ENCODE measurements at regions not wholly inside any gene's neighbourhood (a gene's known extent, or its start where the extent isn't known, plus 50 kb on each side); places are given as distances from the start of the nearest gene placed in this dataset.

GRCh38 chr9:1173993-1174392 lies 123.8 kb downstream of the DMRT2 start:
- Histone ChIP-seq H3K27ac (ENCODE audit: low read depth in 1 of 2, low read length in 2 of 2) (no peak overlapping the region), H3K27me3 (ENCODE audit: control insufficient read depth in 2 of 2, insufficient read depth in 2 of 2, low read length in 2 of 2) (no peaks in the 10 kb centered on the region), H3K4me1 (ENCODE audit: control insufficient read depth in 1 of 2, insufficient read depth in 2 of 2, low read length in 2 of 2) (no peaks in the 10 kb centered on the region), H3K4me2 (replicated peaks; ENCODE audit: extremely low read depth, low read length, poor library complexity, severe bottlenecking) (no peak overlapping the region), H3K9me3 (replicated peaks in 1 of 2; ENCODE audit: control insufficient read depth in 1 of 2, insufficient read depth in 1 of 2, low read length in 2 of 2) (no peaks in the 10 kb centered on the region), H3K79me2 (ENCODE audit: insufficient read depth, low read length) (no peaks in the 10 kb centered on the region), H2AFZ (ENCODE audit: insufficient read depth, low read depth, low read length, poor library complexity, severe bottlenecking) (no peak overlapping the region), H3K9ac (ENCODE audit: insufficient read depth, low read length, poor library complexity, severe bottlenecking) (no peak overlapping the region), H3K36me3 (replicated peaks in 1 of 2; ENCODE audit: control insufficient read depth in 1 of 2, insufficient read depth in 2 of 2, low read length in 2 of 2) (no peaks in the 10 kb centered on the region), H4K20me1 (ENCODE audit: insufficient read depth, low read length) (no peaks in the 10 kb centered on the region), H3K4me3 (replicated peaks in 1 of 3; ENCODE audit: low read depth in 2 of 3, low read length in 3 of 3) (no peak overlapping the region)
- Mint-ChIP-seq H3K9me3 (peaks cover 0 to 3% (median 1%) of the 10 kb centered on the region in 7 donors), H3K27ac (no peak overlapping the region), H3K36me3 (no peaks in the 10 kb centered on the region), H3K4me3 (no peak overlapping the region), H3K4me1 (no peaks in the 10 kb centered on the region), H3K27me3 (ENCODE audit: low read depth in 3 of 3) (peaks cover 0 to 2% (median 0%) of the 10 kb centered on the region in 3 donors)
- DNase-seq: no peak
- no CpG with 5 or more reads among the region's 6 CpGs for WGBS (ENCODE audit: insufficient coverage)
- no peak for TF ChIP-seq CTCF (IDR thresholded peaks at IDR 0.05)
- intact Hi-C loops (cut with micrococcal nuclease): no loop called here

- H3K79me2 ChIP-seq (ENCODE audit: insufficient read depth, low read length): no peaks in the 10 kb centered on the region
- DNase-seq: no peak
- peaks cover 0 to 2% (median 0%) of the 10 kb centered on the region in 3 donors for H3K27me3 Mint-ChIP-seq (ENCODE audit: low read depth in 3 of 3)
- WGBS (ENCODE audit: insufficient coverage): 33% methylated on average over 1 of the region's 2 CpGs
- H3K4me1 Mint-ChIP-seq: no peaks in the 10 kb centered on the region
- intact Hi-C loops (cut with micrococcal nuclease): no loop called here
- peaks cover 0 to 7% (median 3%) of the 10 kb centered on the region in 7 donors for H3K9me3 Mint-ChIP-seq
- no peak overlapping the region for H3K4me3 Mint-ChIP-seq
- H3K9me3 ChIP-seq (replicated peaks in 1 of 2; ENCODE audit: control insufficient read depth in 1 of 2, insufficient read depth in 1 of 2, low read length in 2 of 2): no peaks in the 10 kb centered on the region
- no peaks in the 10 kb centered on the region for H3K36me3 Mint-ChIP-seq
- no peaks in the 10 kb centered on the region for H3K27me3 ChIP-seq (ENCODE audit: control insufficient read depth in 2 of 2, insufficient read depth in 2 of 2, low read length in 2 of 2)
- no peak overlapping the region for H2AFZ ChIP-seq (ENCODE audit: insufficient read depth, low read depth, low read length, poor library complexity, severe bottlenecking)
- no peaks in the 10 kb centered on the region for H3K4me1 ChIP-seq (ENCODE audit: control insufficient read depth in 1 of 2, insufficient read depth in 2 of 2, low read length in 2 of 2)
- TF ChIP-seq CTCF (IDR thresholded peaks at IDR 0.05): no peak
- H3K4me3 ChIP-seq (replicated peaks in 1 of 3; ENCODE audit: low read depth in 2 of 3, low read length in 3 of 3): no peak overlapping the region
- no peak overlapping the region for H3K4me2 ChIP-seq (replicated peaks; ENCODE audit: extremely low read depth, low read length, poor library complexity, severe bottlenecking)
- H3K27ac ChIP-seq (ENCODE audit: low read depth in 1 of 2, low read length in 2 of 2): no peak overlapping the region
- no peaks in the 10 kb centered on the region for H3K36me3 ChIP-seq (replicated peaks in 1 of 2; ENCODE audit: control insufficient read depth in 1 of 2, insufficient read depth in 2 of 2, low read length in 2 of 2)
- H3K9ac ChIP-seq (ENCODE audit: insufficient read depth, low read length, poor library complexity, severe bottlenecking): no peak overlapping the region
- H4K20me1 ChIP-seq (ENCODE audit: insufficient read depth, low read length): no peaks in the 10 kb centered on the region
- no peak overlapping the region for H3K27ac Mint-ChIP-seq
Observed at GRCh38 chr9:1179366-1179765, 129.2 kb downstream of the DMRT2 start.

Measured in CD14-positive monocyte (primary cell).